Upper lobe of left lung (tissue), 6 donors: ENCODE measurements at regions not wholly inside any gene's neighbourhood (a gene's known extent, or its start where the extent isn't known, plus 50 kb on each side); places are given as distances from the start of the nearest gene placed in this dataset.
"Not testable (repeated sequence)": the region's sequence is repeated elsewhere in the genome, so short reads cannot be mapped to it uniquely, and the experiment has no call there.

Experiments used
- ATAC-seq, 2 donors: fragments of 200-7000 bp; cut with Tn5 transposase; one replicate each; pipeline ENCODE4 v1.9.1; 2022; ENCODE audit warnings: mild to moderate bottlenecking in 2 of 2, moderate library complexity in 2 of 2; ENCODE audit not compliant: low FRiP score in 2 of 2
- DNase-seq, 2 donors: peaks; one replicate each; pipeline ENCODE4 v3.0.0-alpha.2; 2019 to 2020
- H3K27ac ChIP-seq, 4 donors: fragments of 200-600 bp; sonication (generic); one replicate each; pipeline ENCODE4 v1.5.1; 2016 to 2019
- H3K27me3 ChIP-seq, 4 donors: fragments of 200-600 bp; sonication (generic); one replicate each; pipeline ENCODE4 v1.5.1; 2017 to 2019
- H3K36me3 ChIP-seq, 4 donors: fragments of 200-600 bp; sonication (generic); one replicate each; pipeline ENCODE4 v1.5.1; 2016 to 2019
- H3K4me1 ChIP-seq, 4 donors: fragments of 200-600 bp; sonication (generic); one replicate each; pipeline ENCODE4 v1.5.1; 2018 to 2019
- H3K4me3 ChIP-seq, 4 donors: fragments of 200-600 bp; sonication (generic); one replicate each; pipeline ENCODE4 v1.5.1; 2017 to 2019; ENCODE audit warnings: mild to moderate bottlenecking in 2 of 4, moderate library complexity in 1 of 4
- H3K9me3 ChIP-seq, 4 donors: fragments of 200-600 bp; sonication (generic); one replicate each; pipeline ENCODE4 v1.5.1; 2018 to 2019
- EP300 ChIP-seq, 4 donors: sonication (generic); formaldehyde crosslinking; IDR thresholded peaks; one replicate each; pipeline ENCODE4 v1.5.1; 2017; ENCODE audit warnings: antibody characterized with exemption in 4 of 4, control low read depth in 2 of 4
- POLR2A ChIP-seq, 4 donors: fragments of 450-650 bp; IDR thresholded peaks; one replicate each; pipeline ENCODE4 v1.5.1; 2016 to 2017; ENCODE audit warnings: antibody characterized with exemption in 4 of 4, mild to moderate bottlenecking in 2 of 4
- POLR2AphosphoS5 ChIP-seq, 2 donors: sonication (generic); formaldehyde crosslinking; IDR thresholded peaks; one replicate each; pipeline ENCODE4 v1.5.1; 2017; ENCODE audit warnings: antibody characterized with exemption in 2 of 2
- WGBS, 2 donors: methylation state at CpG; one replicate each; pipeline ENCODE4 v1.1.5; 2017 to 2018; 5-methylcytosine and 5-hydroxymethylcytosine counted together
- TF ChIP-seq, protein P1 (sequence below), 6 experiments: fragments of 450-650 bp in 4 of 6; fragments of 200-600 bp in 2 of 6; sonication (generic) in 2 of 6; IDR thresholded peaks; one replicate each; pipeline ENCODE4 v1.5.1; 2016 to 2019; ENCODE audit warnings: antibody characterized with exemption in 6 of 6
- donor health status: DM: no; HTN: no; CAD: no; lungs with moderate emphysema.
- donor health status: DM: no; HTN: yes; CAD: no; lungs with severe emphysema.

DNA sequence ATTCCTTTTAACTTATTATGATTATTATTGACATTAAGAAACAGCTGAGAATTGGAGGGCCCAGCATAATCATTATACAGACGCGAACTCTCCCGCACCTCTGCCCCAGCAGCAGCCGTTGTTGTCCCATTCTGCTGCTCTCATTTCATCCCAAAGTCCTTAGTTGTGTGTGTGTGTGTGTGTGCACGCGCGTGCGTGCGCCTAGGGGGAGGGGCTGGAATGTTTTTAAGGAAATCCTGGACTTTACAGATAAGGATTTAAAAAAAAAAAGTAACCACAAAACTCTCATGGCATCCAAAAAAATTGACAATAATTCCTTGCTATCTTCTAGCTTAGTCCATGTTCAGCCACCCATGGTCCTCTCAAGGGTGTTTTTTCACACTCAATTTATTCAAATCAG lies 134.2 kb downstream of the WNT7A start:
- H3K4me3 ChIP-seq, result no peak overlapping the region
- 41 to 46% methylated on average over 9 of the region's 9 CpGs for WGBS, 2 donors
- no peaks in the 10 kb centered on the region for H3K36me3 ChIP-seq
- ATAC-seq, result no peak
- H3K27ac ChIP-seq, result no peak overlapping the region
- no peaks in the 10 kb centered on the region for H3K27me3 ChIP-seq
- H3K4me1 ChIP-seq, result no peaks in the 10 kb centered on the region
- peaks cover 0 to 5% (median 0%) of the 10 kb centered on the region in 4 donors for H3K9me3 ChIP-seq
- DNase-seq, result peak in 1 of 2 donors; percentile 16
- TF ChIP-seq POLR2A (IDR thresholded peaks at IDR 0.05) (no peak), POLR2AphosphoS5 (IDR thresholded peaks at IDR 0.05) (no peak), EP300 (IDR thresholded peaks at IDR 0.05) (no peak)
- TF ChIP-seq, protein P1, sequence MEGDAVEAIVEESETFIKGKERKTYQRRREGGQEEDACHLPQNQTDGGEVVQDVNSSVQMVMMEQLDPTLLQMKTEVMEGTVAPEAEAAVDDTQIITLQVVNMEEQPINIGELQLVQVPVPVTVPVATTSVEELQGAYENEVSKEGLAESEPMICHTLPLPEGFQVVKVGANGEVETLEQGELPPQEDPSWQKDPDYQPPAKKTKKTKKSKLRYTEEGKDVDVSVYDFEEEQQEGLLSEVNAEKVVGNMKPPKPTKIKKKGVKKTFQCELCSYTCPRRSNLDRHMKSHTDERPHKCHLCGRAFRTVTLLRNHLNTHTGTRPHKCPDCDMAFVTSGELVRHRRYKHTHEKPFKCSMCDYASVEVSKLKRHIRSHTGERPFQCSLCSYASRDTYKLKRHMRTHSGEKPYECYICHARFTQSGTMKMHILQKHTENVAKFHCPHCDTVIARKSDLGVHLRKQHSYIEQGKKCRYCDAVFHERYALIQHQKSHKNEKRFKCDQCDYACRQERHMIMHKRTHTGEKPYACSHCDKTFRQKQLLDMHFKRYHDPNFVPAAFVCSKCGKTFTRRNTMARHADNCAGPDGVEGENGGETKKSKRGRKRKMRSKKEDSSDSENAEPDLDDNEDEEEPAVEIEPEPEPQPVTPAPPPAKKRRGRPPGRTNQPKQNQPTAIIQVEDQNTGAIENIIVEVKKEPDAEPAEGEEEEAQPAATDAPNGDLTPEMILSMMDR (IDR thresholded peaks at IDR 0.05), result no peak

DNA sequence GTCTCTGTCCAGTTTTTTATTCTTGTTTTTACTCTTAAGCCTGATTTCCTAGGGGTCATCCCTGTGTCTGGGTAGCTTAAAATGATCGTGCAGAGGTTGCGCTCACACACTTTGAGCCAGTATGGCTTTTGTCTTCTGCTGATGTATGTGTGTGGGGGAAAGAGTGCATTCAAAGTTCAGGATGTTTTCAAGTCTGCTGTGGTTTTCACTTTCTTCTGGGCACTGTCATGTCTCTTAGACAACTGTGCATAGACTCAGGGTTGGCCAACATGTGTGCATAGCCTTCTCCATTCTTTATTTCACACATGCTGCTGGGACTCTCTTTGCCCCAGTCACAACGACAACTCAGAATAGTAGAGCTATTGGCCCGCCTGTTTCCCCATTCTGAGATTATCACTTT lies 139.1 kb downstream of the WNT7A start:
- DNase-seq (no peak), ATAC-seq (no peak)
- Histone ChIP-seq H3K36me3 (no peaks in the 10 kb centered on the region), H3K9me3 (peaks cover 0 to 10% (median 9%) of the 10 kb centered on the region in 4 donors), H3K27ac (no peak overlapping the region), H3K4me3 (no peak overlapping the region), H3K4me1 (no peaks in the 10 kb centered on the region), H3K27me3 (no peaks in the 10 kb centered on the region)
- 88% methylated on average over 4 of the region's 4 CpGs for WGBS, 2 donors
- TF ChIP-seq EP300 (IDR thresholded peaks at IDR 0.05) (no peak), POLR2AphosphoS5 (IDR thresholded peaks at IDR 0.05) (no peak), POLR2A (IDR thresholded peaks at IDR 0.05) (no peak)
- TF ChIP-seq, protein P1 (IDR thresholded peaks at IDR 0.05), result no peak

DNA sequence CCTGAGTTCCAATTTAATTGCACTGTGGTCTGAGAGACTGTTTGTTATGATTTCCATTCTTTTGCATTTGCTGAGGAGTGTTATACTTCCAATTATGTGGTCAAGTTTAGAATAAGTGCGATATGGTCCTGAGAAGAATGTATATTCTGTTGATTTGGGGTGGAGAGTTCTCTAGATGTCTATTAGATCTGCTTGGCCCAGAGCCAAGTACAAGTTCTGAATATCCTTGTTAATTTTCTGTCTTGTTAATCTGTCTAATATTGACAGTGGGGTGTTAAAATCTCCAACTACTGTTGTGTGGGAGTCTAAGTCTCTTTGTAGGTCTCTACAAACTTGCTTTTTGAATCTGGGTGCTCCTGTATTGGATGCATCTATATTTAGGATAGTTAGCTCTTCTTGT lies 146.1 kb downstream of the WNT7A start:
- H3K4me1 ChIP-seq, H3K4me3 ChIP-seq, ATAC-seq, H3K36me3 ChIP-seq, H3K27ac ChIP-seq, DNase-seq, H3K27me3 ChIP-seq: not testable (repeated sequence)
- WGBS, 2 donors, result 82 to 90% methylated on average over 1 of the region's 1 CpG
- H3K9me3 ChIP-seq, result peaks cover 0 to 18% (median 7%) of the 10 kb centered on the region in 4 donors

DNA sequence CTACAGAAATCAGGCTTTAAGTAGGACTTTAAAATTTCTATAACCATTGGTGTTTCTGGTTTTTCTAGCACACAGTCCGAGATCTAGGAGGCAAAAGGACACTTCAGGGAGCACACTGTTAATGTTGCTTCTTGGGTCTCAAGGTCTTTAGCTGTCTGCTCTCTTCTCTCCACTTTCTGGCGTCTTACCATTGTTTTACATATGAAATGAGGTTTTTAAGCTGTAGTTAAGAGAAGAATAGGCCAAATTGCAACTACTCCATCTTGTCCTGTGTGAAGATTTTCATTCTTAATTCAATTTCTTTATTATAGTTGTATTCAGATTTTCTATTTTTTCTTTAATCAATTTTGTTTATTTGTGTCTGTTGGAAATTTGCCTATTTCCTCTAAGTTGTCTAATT lies 151.4 kb downstream of the WNT7A start:
- 54 to 64% methylated on average over 2 of the region's 2 CpGs for WGBS, 2 donors
- H3K36me3 ChIP-seq, result no peaks in the 10 kb centered on the region
- no peaks in the 10 kb centered on the region for H3K4me1 ChIP-seq
- no peak overlapping the region for H3K27ac ChIP-seq
- ATAC-seq (no peak), DNase-seq (no peak)
- no peaks in the 10 kb centered on the region for H3K9me3 ChIP-seq
- no peak for TF ChIP-seq POLR2AphosphoS5 (IDR thresholded peaks at IDR 0.05)
- TF ChIP-seq EP300 (IDR thresholded peaks at IDR 0.05), result no peak
- no peak for TF ChIP-seq POLR2A (IDR thresholded peaks at IDR 0.05)
- TF ChIP-seq, protein P1 (IDR thresholded peaks at IDR 0.05), result no peak
- H3K4me3 ChIP-seq, result no peak overlapping the region
- H3K27me3 ChIP-seq, result no peaks in the 10 kb centered on the region

DNA sequence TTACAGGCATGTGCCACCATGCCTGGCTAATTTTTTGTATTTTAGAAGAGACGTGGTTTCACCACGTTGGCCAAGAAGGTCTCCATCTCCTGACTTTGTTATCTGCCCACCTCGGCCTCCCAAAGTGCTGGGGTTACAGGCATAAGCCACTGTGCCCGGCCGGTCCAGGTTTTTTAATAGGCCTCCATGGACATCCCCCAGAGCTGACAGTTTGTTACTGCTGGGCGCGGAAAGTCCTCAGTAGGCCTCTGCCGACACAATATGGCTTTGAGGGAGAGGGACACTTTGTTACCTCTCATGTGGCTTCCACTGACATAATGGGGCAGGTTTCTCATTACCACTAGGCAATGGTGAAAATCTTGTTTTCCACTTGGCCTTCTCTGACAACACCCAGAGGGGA lies 152.0 kb downstream of the WNT7A start:
- H3K4me3 ChIP-seq, result no peak overlapping the region
- TF ChIP-seq POLR2AphosphoS5 (IDR thresholded peaks at IDR 0.05) (no peak), EP300 (IDR thresholded peaks at IDR 0.05) (no peak), POLR2A (IDR thresholded peaks at IDR 0.05) (no peak)
- TF ChIP-seq, protein P1 (IDR thresholded peaks at IDR 0.05), result no peak
- H3K36me3 ChIP-seq, result no peaks in the 10 kb centered on the region
- no peaks in the 10 kb centered on the region for H3K9me3 ChIP-seq
- no peaks in the 10 kb centered on the region for H3K4me1 ChIP-seq
- 80 to 90% methylated on average over 6 to 8 of the region's 8 CpGs for whole genome bisulfite sequencing, 2 donors
- no peak for ATAC-seq
- H3K27me3 ChIP-seq, result no peaks in the 10 kb centered on the region
- no peak overlapping the region for H3K27ac ChIP-seq
- no peak for DNase-seq
